WTC11 (cell line): ENCODE measurements at regions not wholly inside any gene's neighbourhood (a gene's known extent, or its start where the extent isn't known, plus 50 kb on each side); places are given as distances from the start of the nearest gene placed in this dataset.

Source experiments
- ATAC-seq: fragments of 200-7000 bp; cut with Tn5 transposase; 2 replicates; pipeline ENCODE4 v1.10.0; 2021; ENCODE audit warnings: mild to moderate bottlenecking, moderate library complexity
- CTCF ChIA-PET: fragments of 300-600 bp; sonication (Branson Sonifier 250); formaldehyde crosslinking; loops from one replicate; lab custom pipeline; 2021; ENCODE audit warnings: antibody characterized with exemption; lab: Charles Lee
- POLR2A ChIA-PET: fragments of 350-600 bp; sonication (Branson Sonifier 250); formaldehyde crosslinking; loops from one replicate; lab custom pipeline; 2021; ENCODE audit warnings: antibody characterized with exemption; lab: Charles Lee
- DNase-seq: peaks from one replicate; pipeline ENCODE4 v3.0.0; 2021; ENCODE audit warnings: low spot score
- H3K27ac Mint-ChIP-seq: 2 replicates; pipeline ENCODE4 v1.8.0; 2021; ENCODE audit warnings: mixed read lengths
- H3K27me3 Mint-ChIP-seq: 2 replicates; pipeline ENCODE4 v1.8.0; 2021; ENCODE audit warnings: low read depth, mild to moderate bottlenecking, moderate library complexity, mixed read lengths
- H3K36me3 Mint-ChIP-seq: 2 replicates; pipeline ENCODE4 v1.8.0; 2021; ENCODE audit warnings: mixed read lengths
- H3K4me1 Mint-ChIP-seq: 2 replicates; pipeline ENCODE4 v1.8.0; 2022; ENCODE audit warnings: mixed read lengths
- H3K4me3 Mint-ChIP-seq: 2 replicates; pipeline ENCODE4 v1.8.0; 2021; ENCODE audit warnings: mild to moderate bottlenecking, moderate library complexity, mixed read lengths
- H3K9me3 Mint-ChIP-seq: 2 replicates; pipeline ENCODE4 v1.8.0; 2021; ENCODE audit warnings: mixed read lengths
- CBFB ChIP-seq: sonication (generic); formaldehyde crosslinking; IDR thresholded peaks from 2 replicates; pipeline ENCODE4 v1.8.1; 2022; ENCODE audit warnings: mild to moderate bottlenecking, low read depth, missing genetic modification reagents
- CREM ChIP-seq: sonication (generic); formaldehyde crosslinking; IDR thresholded peaks from 2 replicates; pipeline ENCODE4 v1.8.1; 2022; ENCODE audit warnings: mild to moderate bottlenecking, missing genetic modification reagents, moderate library complexity
- FOXJ3 ChIP-seq: sonication (generic); formaldehyde crosslinking; IDR thresholded peaks from 2 replicates; pipeline ENCODE4 v1.9.0; 2021; ENCODE audit warnings: missing genetic modification reagents, mild to moderate bottlenecking, borderline replicate concordance
- GRHL2 ChIP-seq: fragments of 250-450 bp; sonication (Bioruptor Pico); IDR thresholded peaks from 2 replicates; pipeline ENCODE4 v1.8.0; 2022; ENCODE audit warnings: mild to moderate bottlenecking, moderate library complexity; ENCODE audit not compliant: insufficient replicate concordance, severe bottlenecking
- GTF2I ChIP-seq: fragments of 250-450 bp; sonication (Bioruptor Pico); conservative IDR thresholded peaks from 2 replicates; pipeline ENCODE4 v1.4.0; 2021; ENCODE audit warnings: mild to moderate bottlenecking
- IRF2 ChIP-seq: sonication (generic); formaldehyde crosslinking; IDR thresholded peaks from 2 replicates; pipeline ENCODE4 v1.8.0; 2022; ENCODE audit warnings: low read depth, missing genetic modification reagents, borderline replicate concordance
- MXD4 ChIP-seq: fragments of 250-450 bp; sonication (Bioruptor Pico); IDR thresholded peaks from 2 replicates; pipeline ENCODE4 v1.8.0; 2021; ENCODE audit warnings: mild to moderate bottlenecking, moderate library complexity, borderline replicate concordance
- MYBL2 ChIP-seq: sonication (generic); formaldehyde crosslinking; IDR thresholded peaks from 2 replicates; pipeline ENCODE4 v1.8.1; 2023; ENCODE audit warnings: mild to moderate bottlenecking, moderate library complexity, missing genetic modification reagents
- NR2C2 ChIP-seq: sonication (generic); formaldehyde crosslinking; IDR thresholded peaks from 2 replicates; pipeline ENCODE4 v1.8.0; 2022; ENCODE audit warnings: mild to moderate bottlenecking, missing genetic modification reagents
- NR3C1 ChIP-seq: sonication (generic); formaldehyde crosslinking; conservative IDR thresholded peaks from 2 replicates; pipeline ENCODE4 v1.8.1; 2023; ENCODE audit warnings: low read depth, mild to moderate bottlenecking, missing genetic modification reagents
- RELA ChIP-seq: sonication (generic); formaldehyde crosslinking; IDR thresholded peaks from 2 replicates; pipeline ENCODE4 v1.8.1; 2022; ENCODE audit warnings: missing genetic modification reagents, mild to moderate bottlenecking, borderline replicate concordance
- RORB ChIP-seq: fragments of 250-450 bp; sonication (Bioruptor Pico); IDR thresholded peaks from 2 replicates; pipeline ENCODE4 v1.9.0; 2021; ENCODE audit warnings: mild to moderate bottlenecking
- ZNF138 ChIP-seq: sonication (generic); formaldehyde crosslinking; conservative IDR thresholded peaks from 2 replicates; pipeline ENCODE4 v1.8.1; 2022; ENCODE audit warnings: mild to moderate bottlenecking, moderate library complexity, missing genetic modification reagents
- ZNF219 ChIP-seq: sonication (generic); formaldehyde crosslinking; IDR thresholded peaks from 2 replicates; pipeline ENCODE4 v1.8.0; 2023; ENCODE audit warnings: missing genetic modification reagents, mild to moderate bottlenecking, borderline replicate concordance
- ZNF263 ChIP-seq: sonication (generic); formaldehyde crosslinking; IDR thresholded peaks from 2 replicates; pipeline ENCODE4 v1.8.1; 2022; ENCODE audit warnings: low read depth, mild to moderate bottlenecking, moderate library complexity, missing genetic modification reagents
- TF ChIP-seq, protein P1 (sequence below): sonication (generic); formaldehyde crosslinking; conservative IDR thresholded peaks from 2 replicates; pipeline ENCODE4 v1.8.1; 2022; ENCODE audit warnings: mild to moderate bottlenecking, missing genetic modification reagents
- TF ChIP-seq, protein P2 (sequence below): sonication (generic); formaldehyde crosslinking; IDR thresholded peaks from 2 replicates; pipeline ENCODE4 v1.8.0; 2023; ENCODE audit warnings: missing genetic modification reagents, mild to moderate bottlenecking, borderline replicate concordance
- TF ChIP-seq, protein P3 (sequence below): fragments of 200-600 bp; IDR thresholded peaks from 2 replicates; pipeline ENCODE4 v1.8.0; 2022; ENCODE audit warnings: antibody characterized with exemption
- TF ChIP-seq, protein P4 (sequence below): sonication (generic); formaldehyde crosslinking; IDR thresholded peaks from 2 replicates; pipeline ENCODE4 v1.8.1; 2023; ENCODE audit warnings: mild to moderate bottlenecking, missing genetic modification reagents, borderline replicate concordance
- TF ChIP-seq, protein P5 (sequence below): sonication (generic); formaldehyde crosslinking; IDR thresholded peaks from 2 replicates; pipeline ENCODE4 v1.8.1; 2023; ENCODE audit warnings: mild to moderate bottlenecking, missing genetic modification reagents, moderate library complexity
- TF ChIP-seq, protein P6 (sequence below): sonication (generic); formaldehyde crosslinking; IDR thresholded peaks from 2 replicates; pipeline ENCODE4 v1.8.1; 2023; ENCODE audit warnings: mild to moderate bottlenecking, moderate library complexity, missing genetic modification reagents
- TF ChIP-seq, protein P7 (sequence below): sonication (generic); formaldehyde crosslinking; IDR thresholded peaks from 2 replicates; pipeline ENCODE4 v1.8.1; 2022; ENCODE audit warnings: mild to moderate bottlenecking, moderate library complexity, missing genetic modification reagents

DNA sequence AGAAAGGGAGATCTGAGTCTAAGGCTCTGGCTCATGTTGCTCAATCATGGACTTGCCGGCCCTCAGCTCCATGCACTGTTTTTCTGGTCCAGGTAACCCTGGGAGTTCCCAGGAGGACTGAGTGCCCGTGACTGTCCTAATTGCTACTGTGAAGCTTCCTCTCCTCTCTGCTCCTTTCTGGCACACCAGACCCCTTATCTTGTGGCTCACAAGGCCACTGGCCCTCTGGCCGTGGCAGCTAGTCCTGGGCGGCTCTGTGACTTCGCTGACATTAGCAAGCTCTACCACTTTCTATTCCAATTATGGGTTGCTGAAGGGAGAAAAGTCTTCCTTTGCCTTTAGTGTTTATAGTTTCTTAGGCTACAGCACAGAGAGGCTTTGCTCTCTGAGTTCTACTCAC is 380.2 kb downstream of the RWDD3 start:
- ATAC-seq (no peak), DNase-seq (no peak)
- ChIA-PET CTCF (no interaction called here), POLR2A (no interaction called here)
- TF ChIP-seq ZNF138 (CRISPR knock-in tag) (no peak), MYBL2 (CRISPR knock-in tag) (no peak), ZNF219 (CRISPR knock-in tag) (no peak), CBFB (no peak), NR3C1 (no peak)
- TF ChIP-seq, protein P1, sequence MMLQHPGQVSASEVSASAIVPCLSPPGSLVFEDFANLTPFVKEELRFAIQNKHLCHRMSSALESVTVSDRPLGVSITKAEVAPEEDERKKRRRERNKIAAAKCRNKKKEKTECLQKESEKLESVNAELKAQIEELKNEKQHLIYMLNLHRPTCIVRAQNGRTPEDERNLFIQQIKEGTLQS, result no peak
- Mint-ChIP-seq H3K36me3 (no peaks in the 10 kb centered on the region), H3K4me3 (no peak overlapping the region), H3K9me3 (no peaks in the 10 kb centered on the region), H3K4me1 (peaks cover under 1% of the 10 kb centered on the region; the same call in 1 of the 2 replicates), H3K27me3 (no peaks in the 10 kb centered on the region), H3K27ac (no peak overlapping the region)

DNA sequence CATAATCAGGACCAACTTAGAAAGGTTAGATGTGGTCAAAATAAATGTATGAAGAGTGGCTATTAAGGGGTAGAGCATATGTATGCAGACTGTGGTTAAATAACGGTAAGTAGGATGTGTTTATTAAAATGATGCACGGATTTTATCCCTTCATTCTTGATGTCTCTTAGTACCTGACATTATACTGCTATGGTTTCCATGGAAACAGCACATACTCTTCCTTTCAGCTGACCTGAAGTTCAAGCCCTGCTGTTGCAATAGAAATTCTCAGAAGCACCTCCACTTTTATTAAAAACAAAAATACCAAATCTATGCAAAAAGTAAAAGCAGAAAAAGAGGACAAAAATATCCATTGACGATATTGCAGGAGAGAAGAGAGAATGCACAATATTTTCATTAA is 381.4 kb downstream of the RWDD3 start:
- ATAC-seq (no peak), DNase-seq (no peak)
- Mint-ChIP-seq H3K4me1 (no peaks in the 10 kb centered on the region), H3K9me3 (no peaks in the 10 kb centered on the region), H3K27me3 (no peaks in the 10 kb centered on the region), H3K36me3 (no peaks in the 10 kb centered on the region), H3K27ac (no peak overlapping the region), H3K4me3 (no peak overlapping the region)
- CTCF ChIA-PET, result no interaction called here
- POLR2A ChIA-PET, result no interaction called here
- TF ChIP-seq, protein P2, sequence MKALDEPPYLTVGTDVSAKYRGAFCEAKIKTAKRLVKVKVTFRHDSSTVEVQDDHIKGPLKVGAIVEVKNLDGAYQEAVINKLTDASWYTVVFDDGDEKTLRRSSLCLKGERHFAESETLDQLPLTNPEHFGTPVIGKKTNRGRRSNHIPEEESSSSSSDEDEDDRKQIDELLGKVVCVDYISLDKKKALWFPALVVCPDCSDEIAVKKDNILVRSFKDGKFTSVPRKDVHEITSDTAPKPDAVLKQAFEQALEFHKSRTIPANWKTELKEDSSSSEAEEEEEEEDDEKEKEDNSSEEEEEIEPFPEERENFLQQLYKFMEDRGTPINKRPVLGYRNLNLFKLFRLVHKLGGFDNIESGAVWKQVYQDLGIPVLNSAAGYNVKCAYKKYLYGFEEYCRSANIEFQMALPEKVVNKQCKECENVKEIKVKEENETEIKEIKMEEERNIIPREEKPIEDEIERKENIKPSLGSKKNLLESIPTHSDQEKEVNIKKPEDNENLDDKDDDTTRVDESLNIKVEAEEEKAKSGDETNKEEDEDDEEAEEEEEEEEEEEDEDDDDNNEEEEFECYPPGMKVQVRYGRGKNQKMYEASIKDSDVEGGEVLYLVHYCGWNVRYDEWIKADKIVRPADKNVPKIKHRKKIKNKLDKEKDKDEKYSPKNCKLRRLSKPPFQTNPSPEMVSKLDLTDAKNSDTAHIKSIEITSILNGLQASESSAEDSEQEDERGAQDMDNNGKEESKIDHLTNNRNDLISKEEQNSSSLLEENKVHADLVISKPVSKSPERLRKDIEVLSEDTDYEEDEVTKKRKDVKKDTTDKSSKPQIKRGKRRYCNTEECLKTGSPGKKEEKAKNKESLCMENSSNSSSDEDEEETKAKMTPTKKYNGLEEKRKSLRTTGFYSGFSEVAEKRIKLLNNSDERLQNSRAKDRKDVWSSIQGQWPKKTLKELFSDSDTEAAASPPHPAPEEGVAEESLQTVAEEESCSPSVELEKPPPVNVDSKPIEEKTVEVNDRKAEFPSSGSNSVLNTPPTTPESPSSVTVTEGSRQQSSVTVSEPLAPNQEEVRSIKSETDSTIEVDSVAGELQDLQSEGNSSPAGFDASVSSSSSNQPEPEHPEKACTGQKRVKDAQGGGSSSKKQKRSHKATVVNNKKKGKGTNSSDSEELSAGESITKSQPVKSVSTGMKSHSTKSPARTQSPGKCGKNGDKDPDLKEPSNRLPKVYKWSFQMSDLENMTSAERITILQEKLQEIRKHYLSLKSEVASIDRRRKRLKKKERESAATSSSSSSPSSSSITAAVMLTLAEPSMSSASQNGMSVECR (CRISPR knock-in tag), result no peak
- no peak for TF ChIP-seq MYBL2 (CRISPR knock-in tag)
- TF ChIP-seq CREM (CRISPR knock-in tag), result no peak
- TF ChIP-seq ZNF263 (CRISPR knock-in tag), result no peak
- no peak for TF ChIP-seq RORB (CRISPR knock-in tag)
- no peak for TF ChIP-seq CBFB
- TF ChIP-seq GTF2I, result no peak
- no peak for TF ChIP-seq IRF2 (CRISPR knock-in tag)
- TF ChIP-seq, protein P3, sequence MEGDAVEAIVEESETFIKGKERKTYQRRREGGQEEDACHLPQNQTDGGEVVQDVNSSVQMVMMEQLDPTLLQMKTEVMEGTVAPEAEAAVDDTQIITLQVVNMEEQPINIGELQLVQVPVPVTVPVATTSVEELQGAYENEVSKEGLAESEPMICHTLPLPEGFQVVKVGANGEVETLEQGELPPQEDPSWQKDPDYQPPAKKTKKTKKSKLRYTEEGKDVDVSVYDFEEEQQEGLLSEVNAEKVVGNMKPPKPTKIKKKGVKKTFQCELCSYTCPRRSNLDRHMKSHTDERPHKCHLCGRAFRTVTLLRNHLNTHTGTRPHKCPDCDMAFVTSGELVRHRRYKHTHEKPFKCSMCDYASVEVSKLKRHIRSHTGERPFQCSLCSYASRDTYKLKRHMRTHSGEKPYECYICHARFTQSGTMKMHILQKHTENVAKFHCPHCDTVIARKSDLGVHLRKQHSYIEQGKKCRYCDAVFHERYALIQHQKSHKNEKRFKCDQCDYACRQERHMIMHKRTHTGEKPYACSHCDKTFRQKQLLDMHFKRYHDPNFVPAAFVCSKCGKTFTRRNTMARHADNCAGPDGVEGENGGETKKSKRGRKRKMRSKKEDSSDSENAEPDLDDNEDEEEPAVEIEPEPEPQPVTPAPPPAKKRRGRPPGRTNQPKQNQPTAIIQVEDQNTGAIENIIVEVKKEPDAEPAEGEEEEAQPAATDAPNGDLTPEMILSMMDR, result no peak
- TF ChIP-seq, protein P4, sequence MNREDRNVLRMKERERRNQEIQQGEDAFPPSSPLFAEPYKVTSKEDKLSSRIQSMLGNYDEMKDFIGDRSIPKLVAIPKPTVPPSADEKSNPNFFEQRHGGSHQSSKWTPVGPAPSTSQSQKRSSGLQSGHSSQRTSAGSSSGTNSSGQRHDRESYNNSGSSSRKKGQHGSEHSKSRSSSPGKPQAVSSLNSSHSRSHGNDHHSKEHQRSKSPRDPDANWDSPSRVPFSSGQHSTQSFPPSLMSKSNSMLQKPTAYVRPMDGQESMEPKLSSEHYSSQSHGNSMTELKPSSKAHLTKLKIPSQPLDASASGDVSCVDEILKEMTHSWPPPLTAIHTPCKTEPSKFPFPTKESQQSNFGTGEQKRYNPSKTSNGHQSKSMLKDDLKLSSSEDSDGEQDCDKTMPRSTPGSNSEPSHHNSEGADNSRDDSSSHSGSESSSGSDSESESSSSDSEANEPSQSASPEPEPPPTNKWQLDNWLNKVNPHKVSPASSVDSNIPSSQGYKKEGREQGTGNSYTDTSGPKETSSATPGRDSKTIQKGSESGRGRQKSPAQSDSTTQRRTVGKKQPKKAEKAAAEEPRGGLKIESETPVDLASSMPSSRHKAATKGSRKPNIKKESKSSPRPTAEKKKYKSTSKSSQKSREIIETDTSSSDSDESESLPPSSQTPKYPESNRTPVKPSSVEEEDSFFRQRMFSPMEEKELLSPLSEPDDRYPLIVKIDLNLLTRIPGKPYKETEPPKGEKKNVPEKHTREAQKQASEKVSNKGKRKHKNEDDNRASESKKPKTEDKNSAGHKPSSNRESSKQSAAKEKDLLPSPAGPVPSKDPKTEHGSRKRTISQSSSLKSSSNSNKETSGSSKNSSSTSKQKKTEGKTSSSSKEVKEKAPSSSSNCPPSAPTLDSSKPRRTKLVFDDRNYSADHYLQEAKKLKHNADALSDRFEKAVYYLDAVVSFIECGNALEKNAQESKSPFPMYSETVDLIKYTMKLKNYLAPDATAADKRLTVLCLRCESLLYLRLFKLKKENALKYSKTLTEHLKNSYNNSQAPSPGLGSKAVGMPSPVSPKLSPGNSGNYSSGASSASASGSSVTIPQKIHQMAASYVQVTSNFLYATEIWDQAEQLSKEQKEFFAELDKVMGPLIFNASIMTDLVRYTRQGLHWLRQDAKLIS (CRISPR knock-in tag), result no peak
- TF ChIP-seq, protein P5, sequence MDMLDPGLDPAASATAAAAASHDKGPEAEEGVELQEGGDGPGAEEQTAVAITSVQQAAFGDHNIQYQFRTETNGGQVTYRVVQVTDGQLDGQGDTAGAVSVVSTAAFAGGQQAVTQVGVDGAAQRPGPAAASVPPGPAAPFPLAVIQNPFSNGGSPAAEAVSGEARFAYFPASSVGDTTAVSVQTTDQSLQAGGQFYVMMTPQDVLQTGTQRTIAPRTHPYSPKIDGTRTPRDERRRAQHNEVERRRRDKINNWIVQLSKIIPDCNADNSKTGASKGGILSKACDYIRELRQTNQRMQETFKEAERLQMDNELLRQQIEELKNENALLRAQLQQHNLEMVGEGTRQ (CRISPR knock-in tag), result no peak
- TF ChIP-seq, protein P6, sequence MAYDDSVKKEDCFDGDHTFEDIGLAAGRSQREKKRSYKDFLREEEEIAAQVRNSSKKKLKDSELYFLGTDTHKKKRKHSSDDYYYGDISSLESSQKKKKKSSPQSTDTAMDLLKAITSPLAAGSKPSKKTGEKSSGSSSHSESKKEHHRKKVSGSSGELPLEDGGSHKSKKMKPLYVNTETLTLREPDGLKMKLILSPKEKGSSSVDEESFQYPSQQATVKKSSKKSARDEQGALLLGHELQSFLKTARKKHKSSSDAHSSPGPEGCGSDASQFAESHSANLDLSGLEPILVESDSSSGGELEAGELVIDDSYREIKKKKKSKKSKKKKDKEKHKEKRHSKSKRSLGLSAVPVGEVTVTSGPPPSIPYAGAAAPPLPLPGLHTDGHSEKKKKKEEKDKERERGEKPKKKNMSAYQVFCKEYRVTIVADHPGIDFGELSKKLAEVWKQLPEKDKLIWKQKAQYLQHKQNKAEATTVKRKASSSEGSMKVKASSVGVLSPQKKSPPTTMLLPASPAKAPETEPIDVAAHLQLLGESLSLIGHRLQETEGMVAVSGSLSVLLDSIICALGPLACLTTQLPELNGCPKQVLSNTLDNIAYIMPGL (CRISPR knock-in tag), result no peak
- TF ChIP-seq GRHL2, result no peak
- no peak for TF ChIP-seq MXD4 (CRISPR knock-in tag)
- no peak for TF ChIP-seq RELA (CRISPR knock-in tag)
- TF ChIP-seq FOXJ3 (CRISPR knock-in tag), result no peak
- no peak for TF ChIP-seq NR2C2
- TF ChIP-seq, protein P7, sequence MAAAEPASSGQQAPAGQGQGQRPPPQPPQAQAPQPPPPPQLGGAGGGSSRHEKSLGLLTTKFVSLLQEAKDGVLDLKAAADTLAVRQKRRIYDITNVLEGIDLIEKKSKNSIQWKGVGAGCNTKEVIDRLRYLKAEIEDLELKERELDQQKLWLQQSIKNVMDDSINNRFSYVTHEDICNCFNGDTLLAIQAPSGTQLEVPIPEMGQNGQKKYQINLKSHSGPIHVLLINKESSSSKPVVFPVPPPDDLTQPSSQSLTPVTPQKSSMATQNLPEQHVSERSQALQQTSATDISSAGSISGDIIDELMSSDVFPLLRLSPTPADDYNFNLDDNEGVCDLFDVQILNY, result no peak
